Skeletal muscle satellite cell (primary cell): ENCODE measurements at regions not wholly inside any gene's neighbourhood (a gene's known extent, or its start where the extent isn't known, plus 50 kb on each side); places are given as distances from the start of the nearest gene placed in this dataset.

Experiments used
- H3K27me3 ChIP-seq: 2 replicates; pipeline ENCODE4 v1.7.0; 2013; ENCODE audit warnings: low read length; ENCODE audit not compliant: control insufficient read depth, insufficient read depth
- H3K36me3 ChIP-seq: 2 replicates; pipeline ENCODE4 v1.7.0; 2013; ENCODE audit warnings: mild to moderate bottlenecking, control low read depth, low read length; ENCODE audit not compliant: insufficient read depth
- H3K4me1 ChIP-seq: 2 replicates; pipeline ENCODE4 v1.7.0; 2013; ENCODE audit warnings: low read length; ENCODE audit not compliant: control insufficient read depth, insufficient read depth
- H3K4me2 ChIP-seq: 2 replicates; pipeline ENCODE4 v1.7.0; 2013; ENCODE audit warnings: mild to moderate bottlenecking, low read length
- H3K4me3 ChIP-seq: 2 replicates; pipeline ENCODE4 v1.7.0; 2013; ENCODE audit warnings: low read length
- H3K9ac ChIP-seq: 2 replicates; pipeline ENCODE4 v1.7.0; 2013; ENCODE audit warnings: mild to moderate bottlenecking, low read depth, low read length, moderate library complexity
- H3K9me3 ChIP-seq: replicated peaks from 2 replicates; pipeline ENCODE4 v1.7.0; 2013; ENCODE audit warnings: mild to moderate bottlenecking, control low read depth, low read length

DNA sequence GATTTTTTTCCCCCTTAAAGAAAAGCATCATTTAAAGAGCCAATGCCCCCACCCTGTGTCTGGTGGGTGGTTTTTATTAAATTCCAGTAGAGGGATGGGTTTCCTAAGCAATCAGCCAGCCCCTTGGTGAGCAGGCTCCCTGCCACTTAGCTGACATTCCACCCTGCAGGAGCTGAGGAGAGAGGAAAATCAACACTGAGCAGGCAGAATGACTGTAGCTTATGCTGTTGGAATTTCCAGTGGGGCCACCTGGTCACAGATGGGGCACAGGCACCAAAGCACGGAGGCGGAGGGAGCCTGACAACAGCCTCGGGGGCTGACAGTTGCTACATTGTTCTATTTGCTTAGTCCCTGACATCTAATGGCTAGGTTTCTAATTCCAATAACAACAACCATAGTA lies 127.7 kb downstream of the TMEM30B start:
- peaks cover 63% of the 10 kb centered on the region for H3K4me1 ChIP-seq
- H3K9me3 ChIP-seq: no peaks in the 10 kb centered on the region
- peak overlapping the region; percentile 49 for H3K9ac ChIP-seq
- H3K4me2 ChIP-seq: no peak overlapping the region
- H3K27me3 ChIP-seq: no peaks in the 10 kb centered on the region
- no peaks in the 10 kb centered on the region for H3K36me3 ChIP-seq
- no peak overlapping the region for H3K4me3 ChIP-seq

DNA sequence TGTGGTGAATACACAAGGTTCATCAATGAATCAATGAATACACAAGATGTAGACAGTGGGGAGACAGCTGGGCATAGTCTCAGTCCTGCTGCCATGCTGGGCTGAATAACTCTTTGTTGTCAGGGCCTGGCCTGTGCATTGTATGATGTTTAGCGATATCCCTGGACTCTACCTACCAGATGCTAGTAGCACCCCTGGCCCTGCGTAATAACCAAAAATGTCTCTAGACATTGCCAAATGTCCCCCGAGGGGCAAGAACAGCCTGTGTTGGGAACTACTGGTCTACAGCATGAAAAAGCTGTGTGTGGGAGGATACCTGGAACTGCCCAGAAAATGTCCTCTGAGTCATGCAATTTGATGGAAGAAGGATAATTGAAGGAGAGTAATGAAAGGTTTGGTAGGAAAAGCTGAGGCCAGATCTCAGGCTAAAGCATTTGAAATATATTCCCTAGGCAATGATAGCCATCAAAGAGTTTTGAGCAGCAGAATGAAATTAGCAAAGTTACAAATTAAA lies 128.2 kb downstream of the TMEM30B start:
- H3K4me1 ChIP-seq: peaks cover 68% of the 10 kb centered on the region
- H3K9me3 ChIP-seq: no peaks in the 10 kb centered on the region
- no peaks in the 10 kb centered on the region for H3K27me3 ChIP-seq
- peak overlapping the region; percentile 49 for H3K9ac ChIP-seq
- no peak overlapping the region for H3K4me3 ChIP-seq
- no peaks in the 10 kb centered on the region for H3K36me3 ChIP-seq
- peak overlapping the region; percentile 4 for H3K4me2 ChIP-seq

DNA sequence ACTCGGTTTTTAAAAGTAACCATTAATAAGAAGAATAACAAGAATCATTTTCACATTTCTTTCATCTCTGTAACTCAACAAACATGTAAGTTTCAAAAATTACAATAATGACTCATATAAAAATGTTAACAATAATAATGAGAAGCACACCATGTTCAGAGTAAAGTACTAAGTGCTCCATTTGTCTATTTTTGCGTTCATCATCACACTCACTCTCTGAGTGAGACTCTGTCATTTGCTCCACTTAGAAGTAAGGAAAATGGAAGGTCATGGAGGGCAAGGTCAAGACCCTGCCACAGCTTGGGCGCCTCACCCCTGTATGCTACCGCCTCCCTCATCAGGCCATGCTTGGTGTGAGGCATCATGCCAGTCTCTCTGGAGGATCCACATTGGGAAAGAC lies 129.9 kb downstream of the TMEM30B start:
- peak overlapping the region; percentile 22 for H3K4me2 ChIP-seq
- H3K36me3 ChIP-seq: no peaks in the 10 kb centered on the region
- H3K4me1 ChIP-seq: peaks cover 84% of the 10 kb centered on the region
- H3K9me3 ChIP-seq: no peaks in the 10 kb centered on the region
- H3K27me3 ChIP-seq: no peaks in the 10 kb centered on the region
- H3K9ac ChIP-seq: peak overlapping the region; percentile 78
- no peak overlapping the region for H3K4me3 ChIP-seq

GRCh38 chr14:61150851-61151250 lies 130.3 kb downstream of the TMEM30B start:
- no peaks in the 10 kb centered on the region for H3K36me3 ChIP-seq
- no peaks in the 10 kb centered on the region for H3K27me3 ChIP-seq
- no peak overlapping the region for H3K4me3 ChIP-seq
- peak overlapping the region; percentile 78 for H3K9ac ChIP-seq
- peak overlapping the region; percentile 22 for H3K4me2 ChIP-seq
- peaks cover 88% of the 10 kb centered on the region for H3K4me1 ChIP-seq
- no peaks in the 10 kb centered on the region for H3K9me3 ChIP-seq

DNA sequence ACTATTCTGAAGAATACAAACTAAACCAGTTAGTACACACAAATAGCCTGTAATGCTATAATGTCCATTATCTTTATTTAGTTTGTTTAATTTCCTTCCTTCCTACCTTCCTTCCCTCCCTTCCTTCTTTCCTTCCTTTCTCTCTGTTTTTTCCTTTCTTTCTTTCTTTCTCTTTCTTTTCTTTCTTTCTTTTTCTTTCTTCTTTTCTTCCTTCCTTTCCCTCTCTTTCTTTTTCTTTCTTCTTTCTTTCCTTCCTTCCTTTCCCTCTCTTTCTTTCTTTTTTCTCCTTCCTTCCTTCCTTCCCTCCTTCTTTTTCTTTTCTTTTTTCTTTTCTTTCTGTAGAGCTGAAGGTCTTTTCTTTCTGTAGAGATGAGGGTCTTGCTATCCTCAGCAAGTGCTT lies 131.2 kb downstream of the TMEM30B start:
- H3K36me3 ChIP-seq: no peaks in the 10 kb centered on the region
- H3K4me2 ChIP-seq: no peak overlapping the region
- H3K9ac ChIP-seq: peak overlapping the region; percentile 78
- H3K9me3 ChIP-seq: no peaks in the 10 kb centered on the region
- H3K27me3 ChIP-seq: no peaks in the 10 kb centered on the region
- H3K4me3 ChIP-seq: no peak overlapping the region
- peaks cover 95% of the 10 kb centered on the region for H3K4me1 ChIP-seq

DNA sequence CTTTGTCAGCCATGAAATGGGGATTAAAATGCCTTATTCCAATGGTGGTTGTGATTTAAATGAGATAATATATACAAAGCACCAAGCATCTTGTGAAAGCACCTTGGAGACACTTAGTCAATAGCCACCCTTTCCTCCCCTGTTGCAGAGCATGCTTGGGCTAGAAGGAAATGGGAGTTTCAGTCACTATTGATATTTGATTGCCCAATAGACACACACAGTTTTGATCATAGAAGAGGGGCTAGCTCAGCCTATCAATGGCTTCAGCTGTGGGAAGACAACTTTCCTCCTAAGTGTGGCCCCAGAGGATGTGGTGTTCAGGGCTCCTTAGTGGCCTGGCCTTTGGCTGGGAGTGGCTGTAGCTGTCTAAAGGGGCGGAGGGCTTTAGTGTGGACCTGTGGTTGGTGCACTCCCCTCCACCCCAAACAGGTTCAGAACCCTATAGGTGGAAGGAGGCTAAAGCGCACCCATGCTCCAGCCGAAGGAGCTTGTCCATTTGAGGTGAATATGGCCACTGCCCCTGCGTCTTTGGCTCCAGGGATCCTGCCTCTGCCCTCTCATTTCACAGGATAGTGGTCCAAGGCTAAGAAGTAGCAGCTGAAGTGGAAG lies 132.3 kb downstream of the TMEM30B start:
- Histone ChIP-seq H3K27me3 (no peaks in the 10 kb centered on the region), H3K4me3 (no peak overlapping the region), H3K9ac (peak overlapping the region; percentile 82), H3K4me1 (peaks cover 89% of the 10 kb centered on the region), H3K9me3 (no peaks in the 10 kb centered on the region), H3K36me3 (no peaks in the 10 kb centered on the region), H3K4me2 (peak overlapping the region; percentile 35)

DNA sequence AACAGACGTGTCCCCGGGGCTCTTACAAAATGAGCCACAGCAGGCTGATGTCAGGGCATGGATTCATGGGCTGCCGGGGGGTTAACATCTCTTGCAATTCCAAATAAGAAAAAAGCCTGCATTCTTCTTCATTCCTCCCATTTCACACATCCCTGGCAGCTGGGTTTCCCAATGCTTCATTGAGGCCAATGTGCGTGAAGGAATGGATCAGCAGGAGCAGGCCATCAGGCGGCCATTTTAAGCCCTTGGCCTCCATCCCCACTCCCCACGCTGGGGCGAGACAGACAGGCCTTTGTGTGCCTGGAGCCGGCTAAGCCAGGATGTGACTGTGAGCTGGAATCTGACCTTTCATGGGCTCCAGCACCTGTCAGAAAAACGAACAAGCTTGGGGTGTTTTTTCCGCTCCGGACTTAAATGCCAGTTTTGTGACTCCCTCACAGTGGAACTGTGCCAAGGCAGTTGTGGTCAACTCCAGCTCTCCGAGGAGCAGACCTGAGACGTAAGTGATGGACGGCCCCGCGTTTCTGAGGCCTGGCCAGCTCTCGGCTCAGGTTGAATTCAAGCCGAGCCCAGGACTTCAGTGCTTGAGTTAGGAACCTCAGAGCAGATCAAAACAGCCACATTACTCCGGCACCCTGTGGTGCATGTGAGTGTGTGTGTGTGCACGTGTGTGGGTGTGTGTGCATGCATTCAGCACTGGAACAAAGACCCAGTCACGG lies 133.1 kb downstream of the TMEM30B start:
- H3K4me1 ChIP-seq: peaks cover 81% of the 10 kb centered on the region
- peak overlapping the region; percentile 82 for H3K9ac ChIP-seq

GRCh38 chr14:61147381-61147821 lies 133.7 kb downstream of the TMEM30B start:
- no peaks in the 10 kb centered on the region for H3K36me3 ChIP-seq
- no peaks in the 10 kb centered on the region for H3K9me3 ChIP-seq
- H3K4me1 ChIP-seq: peaks cover 75% of the 10 kb centered on the region
- H3K27me3 ChIP-seq: no peaks in the 10 kb centered on the region
- H3K4me3 ChIP-seq: no peak overlapping the region
- peak overlapping the region; percentile 82 for H3K9ac ChIP-seq
- peak overlapping the region; percentile 27 for H3K4me2 ChIP-seq

More for the DNA sequence above, 133.1 kb downstream of the TMEM30B start:
- H3K4me2 ChIP-seq: peak overlapping the region; percentile 35
- H3K36me3 ChIP-seq: no peaks in the 10 kb centered on the region
- H3K27me3 ChIP-seq: no peaks in the 10 kb centered on the region
- H3K4me3 ChIP-seq: no peak overlapping the region
- H3K9me3 ChIP-seq: no peaks in the 10 kb centered on the region

- Histone ChIP-seq H3K4me2 (no peak overlapping the region), H3K36me3 (no peaks in the 10 kb centered on the region), H3K4me3 (no peak overlapping the region), H3K9ac (peak overlapping the region; percentile 82), H3K4me1 (peaks cover 70% of the 10 kb centered on the region), H3K9me3 (no peaks in the 10 kb centered on the region), H3K27me3 (no peaks in the 10 kb centered on the region)
Observed at GRCh38 chr14:61146899-61147298, 134.2 kb downstream of the TMEM30B start.

DNA sequence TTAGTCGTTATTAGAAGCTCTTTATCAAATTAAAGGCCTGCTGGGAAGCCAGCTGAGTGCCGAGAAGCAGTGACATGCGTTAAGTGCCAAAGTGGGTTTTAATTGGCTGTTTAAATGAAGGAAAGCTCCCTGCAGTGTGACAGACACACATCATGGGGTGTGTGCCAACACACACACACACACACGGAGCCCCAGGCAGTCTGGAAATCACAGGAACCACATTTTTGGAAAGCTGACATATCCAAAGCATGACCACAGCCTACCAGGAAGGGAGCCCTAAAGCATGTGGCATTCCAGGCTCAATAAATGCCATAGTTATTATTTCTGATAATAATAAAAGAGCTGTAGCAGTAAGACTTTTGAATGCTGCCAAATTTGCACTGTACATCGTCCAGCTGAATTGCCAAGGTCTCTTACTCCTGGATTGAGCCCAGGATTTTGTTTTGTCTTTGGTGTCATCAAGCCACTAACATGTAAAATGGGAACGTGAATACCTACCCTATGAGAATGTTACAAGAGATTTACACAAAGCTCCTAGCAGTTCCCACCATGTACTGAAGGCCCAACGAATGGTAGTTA lies 135.1 kb downstream of the TMEM30B start:
- Histone ChIP-seq H3K27me3 (no peaks in the 10 kb centered on the region), H3K4me2 (peak overlapping the region; percentile 37), H3K4me3 (no peak overlapping the region), H3K36me3 (no peaks in the 10 kb centered on the region), H3K4me1 (peaks cover 68% of the 10 kb centered on the region), H3K9ac (peak overlapping the region; percentile 82), H3K9me3 (no peaks in the 10 kb centered on the region)

DNA sequence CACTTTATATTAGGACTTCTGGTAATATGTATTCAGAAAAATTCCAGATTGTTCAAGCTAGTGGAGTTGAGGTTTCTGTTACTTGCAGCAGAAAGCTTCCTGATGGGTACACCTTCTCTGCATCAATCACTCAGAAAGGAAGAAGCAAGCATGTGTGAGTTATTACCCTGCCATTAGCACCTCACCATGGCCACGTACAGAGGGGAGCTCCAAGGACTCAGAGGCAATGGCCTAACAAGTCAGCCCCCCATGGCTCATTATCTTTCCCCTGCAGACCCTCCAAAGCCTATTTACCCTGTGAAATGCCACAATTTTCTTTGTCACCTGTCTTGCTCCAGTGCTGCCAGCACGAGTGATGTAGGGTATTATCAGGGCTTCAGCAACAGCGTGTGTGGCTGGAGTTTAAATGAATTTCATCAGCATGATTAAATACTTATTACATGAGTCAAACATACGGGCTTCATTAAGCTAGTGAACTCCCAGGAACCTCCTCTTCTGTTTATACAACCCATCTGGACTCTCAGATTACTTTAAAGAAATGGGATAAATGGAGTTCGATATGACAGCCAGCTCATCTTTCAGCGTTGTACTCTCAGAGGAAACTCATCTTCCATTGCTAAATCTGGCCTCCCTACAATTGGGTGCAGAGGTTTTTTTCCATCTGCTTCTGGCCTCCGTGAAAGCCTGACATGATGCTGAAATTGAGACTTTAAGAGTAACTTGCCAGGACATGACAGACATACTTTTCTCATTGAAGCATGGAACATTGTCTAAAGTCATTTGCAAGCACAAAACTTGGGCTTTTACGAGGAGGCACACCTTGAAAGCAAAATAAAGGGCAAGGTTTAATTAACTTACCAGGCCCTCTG lies 135.9 kb downstream of the TMEM30B start:
- H3K9ac ChIP-seq: peak overlapping the region; percentile 82
- H3K4me3 ChIP-seq: peak overlapping the region; percentile 4
- peak overlapping the region; percentile 37 for H3K4me2 ChIP-seq

More for the DNA sequence above, 135.9 kb downstream of the TMEM30B start:
- no peaks in the 10 kb centered on the region for H3K9me3 ChIP-seq
- no peaks in the 10 kb centered on the region for H3K36me3 ChIP-seq
- peaks cover 67% of the 10 kb centered on the region for H3K4me1 ChIP-seq
- H3K27me3 ChIP-seq: no peaks in the 10 kb centered on the region
